HCT116 (cell line): ENCODE measurements at regions not wholly inside any gene's neighbourhood (a gene's known extent, or its start where the extent isn't known, plus 50 kb on each side); places are given as distances from the start of the nearest gene placed in this dataset.

Source experiments
- ATAC-seq: fragments of 200-7000 bp; cut with Tn5 transposase; 2 replicates; pipeline ENCODE4 v1.9.1; 2020; ENCODE audit warnings: mild to moderate bottlenecking, moderate library complexity
- BruUV-seq: library from RNA; stranded (reverse); fragments of 400-500 nt; replicated peaks from 2 replicates; lab custom pipeline; 2021; lab: Mats Ljungman, UMichigan
- CTCF ChIA-PET: fragments of 300-600 bp; sonication (Branson Sonifier 250); formaldehyde crosslinking; loops from one replicate; lab custom pipeline; 2021; ENCODE audit warnings: antibody characterized with exemption; lab: Charles Lee
- POLR2A ChIA-PET: fragments of 300-600, 350-600 bp; sonication (Branson Sonifier 250); formaldehyde crosslinking; loops from one replicate; lab custom pipeline; 2021; ENCODE audit warnings: antibody characterized with exemption; lab: Charles Lee
- RAD21 ChIA-PET, 2 experiments: fragments of 300-600 bp; sonication (Branson Sonifier 250); formaldehyde crosslinking; loops; one replicate each; lab custom pipeline; 2023; ENCODE audit warnings: low total read pairs in 2 of 2; ENCODE audit not compliant: uncharacterized antibody in 2 of 2, unreplicated experiment in 2 of 2, low non-redundant PET in 1 of 2; lab: Charles Lee
- DNase-seq: peaks from one replicate; pipeline ENCODE4 v3.0.0-alpha.2; 2010; ENCODE audit warnings: low read depth, low spot score
- H2AFZ ChIP-seq: fragments of 200-600 bp; shearing (Covaris generic), sonication (generic); 2 replicates; pipeline ENCODE4 v1.6.1; 2017; ENCODE audit warnings: low read depth, mixed run types, mixed read lengths, antibody characterized with exemption, low read length; ENCODE audit not compliant: poor library complexity, severe bottlenecking
- H3K27ac ChIP-seq: 2 replicates; pipeline ENCODE4 v1.5.1; 2012; ENCODE audit warnings: low read depth, low read length
- H3K27me3 ChIP-seq: fragments of 200-600 bp; sonication (generic); 2 replicates; pipeline ENCODE4 v1.6.1; 2016; ENCODE audit warnings: mixed run types, low read length, mixed read lengths; ENCODE audit not compliant: insufficient read depth
- H3K36me3 ChIP-seq, 2 experiments: fragments of 200-500 bp in 1 of 2; fragments of 200-600 bp in 1 of 2; sonication (Bioruptor generic) in 1 of 2; sonication (generic) in 1 of 2; 2 replicates each; pipeline versions ENCODE4 v1.5.1 to v1.6.1; 2014 to 2016; ENCODE audit warnings: low read length in 2 of 2, inconsistent platforms in 1 of 2, mixed read lengths in 1 of 2, mixed run types in 1 of 2; ENCODE audit not compliant: insufficient read depth in 2 of 2, control insufficient read depth in 1 of 2
- H3K4me1 ChIP-seq, 2 experiments: fragments of 200-600 bp in 1 of 2; sonication (generic) in 1 of 2; 2 replicates each; pipeline versions ENCODE4 v1.5.1 to v1.6.1; 2012 to 2017; ENCODE audit warnings: low read length in 2 of 2, inconsistent platforms in 1 of 2, mild to moderate bottlenecking in 1 of 2, mixed read lengths in 1 of 2, mixed run types in 1 of 2, moderate library complexity in 1 of 2; ENCODE audit not compliant: insufficient read depth in 2 of 2, control insufficient read depth in 1 of 2
- H3K4me2 ChIP-seq: fragments of 200-600 bp; sonication (generic); 2 replicates; pipeline ENCODE4 v1.6.1; 2017; ENCODE audit warnings: mixed run types, low read length, mixed read lengths
- H3K4me3 ChIP-seq, 2 experiments: fragments of 200-600 bp in 1 of 2; sonication (generic) in 1 of 2; replicated peaks in 1 of 2; 2 replicates each; pipeline ENCODE4 v1.5.1; 2011 to 2016; ENCODE audit warnings: low read length in 2 of 2, control low read depth in 1 of 2, low read depth in 1 of 2, mild to moderate bottlenecking in 1 of 2, mixed read lengths in 1 of 2, mixed run types in 1 of 2
- H3K79me2 ChIP-seq: fragments of 200-600 bp; sonication (generic); 2 replicates; pipeline ENCODE4 v1.6.1; 2017; ENCODE audit warnings: mild to moderate bottlenecking, mixed run types, low read length, moderate library complexity, mixed read lengths; ENCODE audit not compliant: insufficient read depth
- H3K9ac ChIP-seq: fragments of 200-600 bp; sonication (generic); 2 replicates; pipeline ENCODE4 v1.6.1; 2016; ENCODE audit warnings: low read length, mixed read lengths
- H3K9me2 ChIP-seq: fragments of 200-600 bp; sonication (generic), shearing (Covaris generic); 2 replicates; pipeline ENCODE4 v1.6.1; 2017; ENCODE audit warnings: mixed run types, mild to moderate bottlenecking, moderate library complexity; ENCODE audit not compliant: insufficient read depth
- H3K9me3 ChIP-seq, 2 experiments: fragments of 200-500 bp in 1 of 2; fragments of 200-600 bp in 1 of 2; sonication (Bioruptor generic) in 1 of 2; sonication (generic) in 1 of 2; 2 replicates each; pipeline ENCODE4 v1.6.1; 2014 to 2017; ENCODE audit warnings: low read length in 2 of 2, mixed read lengths in 2 of 2, inconsistent platforms in 1 of 2, low read depth in 1 of 2, mild to moderate bottlenecking in 1 of 2, mixed run types in 1 of 2, moderate library complexity in 1 of 2; ENCODE audit not compliant: control insufficient read depth in 1 of 2, insufficient read depth in 1 of 2
- H4K20me1 ChIP-seq: fragments of 200-600 bp; sonication (generic), shearing (Covaris generic); 2 replicates; pipeline ENCODE4 v1.6.1; 2017; ENCODE audit warnings: mixed run types, mild to moderate bottlenecking, moderate library complexity; ENCODE audit not compliant: insufficient read depth
- CBX3 ChIP-seq: IDR thresholded peaks from 2 replicates; pipeline ENCODE4 v1.6.1; 2012; ENCODE audit warnings: low read depth
- CEBPB ChIP-seq: IDR thresholded peaks from 2 replicates; pipeline ENCODE4 v1.6.1; 2012; ENCODE audit warnings: low read depth
- ELF1 ChIP-seq: IDR thresholded peaks from 2 replicates; pipeline ENCODE4 v1.6.1; 2012; ENCODE audit warnings: low read depth, borderline replicate concordance
- EZH2phosphoT487 ChIP-seq: fragments of 200-600 bp; IDR thresholded peaks from 2 replicates; pipeline ENCODE4 v1.6.1; 2018; ENCODE audit warnings: antibody characterized with exemption, borderline replicate concordance
- JUND ChIP-seq: IDR thresholded peaks from 2 replicates; pipeline ENCODE4 v1.6.1; 2012
- POLR2AphosphoS5 ChIP-seq: IDR thresholded peaks from 2 replicates; pipeline ENCODE4 v1.6.1; 2011; ENCODE audit warnings: mild to moderate bottlenecking, low read depth, low read length, moderate library complexity
- RAD21 ChIP-seq: IDR thresholded peaks from 2 replicates; pipeline ENCODE4 v1.6.1; 2012; ENCODE audit warnings: low read depth, mild to moderate bottlenecking
- SRF ChIP-seq: IDR thresholded peaks from 2 replicates; pipeline ENCODE4 v1.6.1; 2012; ENCODE audit warnings: low read depth
- YY1 ChIP-seq: IDR thresholded peaks from 2 replicates; pipeline ENCODE4 v1.6.1; 2011; ENCODE audit warnings: low read length, low read depth, moderate library complexity, mild to moderate bottlenecking; ENCODE audit not compliant: insufficient replicate concordance; ENCODE audit errors: extremely low read depth
- ZNF274 ChIP-seq: fragments of 200-500 bp; sonication (Bioruptor generic); IDR thresholded peaks from 2 replicates; pipeline ENCODE4 v1.6.1; 2014; ENCODE audit warnings: mild to moderate bottlenecking, low read depth, low read length, inconsistent platforms
- intact Hi-C: fragments of 100-400 bp; cut with micrococcal nuclease; formaldehyde crosslinking; loops from 2 replicates; pipeline ENCODE4 v1.10.0; 2022
- TF ChIP-seq, protein P1 (sequence below): IDR thresholded peaks from 2 replicates; pipeline ENCODE4 v1.6.1; 2012
- TF ChIP-seq, protein P2 (sequence below): IDR thresholded peaks from 2 replicates; pipeline ENCODE4 v1.6.1; 2012
- TF ChIP-seq, protein P3 (sequence below), 3 experiments: fragments of 200-600 bp in 1 of 3; sonication (generic) in 1 of 3; IDR thresholded peaks in 2 of 3; conservative IDR thresholded peaks in 1 of 3; 2 replicates each; pipeline ENCODE4 v1.5.1; 2012 to 2017; ENCODE audit warnings: low read depth in 2 of 3, low read length in 2 of 3, antibody characterized with exemption in 1 of 3, borderline replicate concordance in 1 of 3, control low read depth in 1 of 3, mild to moderate bottlenecking in 1 of 3, mixed read lengths in 1 of 3, mixed run types in 1 of 3, moderate library complexity in 1 of 3; ENCODE audit not compliant: insufficient read depth in 1 of 3

DNA sequence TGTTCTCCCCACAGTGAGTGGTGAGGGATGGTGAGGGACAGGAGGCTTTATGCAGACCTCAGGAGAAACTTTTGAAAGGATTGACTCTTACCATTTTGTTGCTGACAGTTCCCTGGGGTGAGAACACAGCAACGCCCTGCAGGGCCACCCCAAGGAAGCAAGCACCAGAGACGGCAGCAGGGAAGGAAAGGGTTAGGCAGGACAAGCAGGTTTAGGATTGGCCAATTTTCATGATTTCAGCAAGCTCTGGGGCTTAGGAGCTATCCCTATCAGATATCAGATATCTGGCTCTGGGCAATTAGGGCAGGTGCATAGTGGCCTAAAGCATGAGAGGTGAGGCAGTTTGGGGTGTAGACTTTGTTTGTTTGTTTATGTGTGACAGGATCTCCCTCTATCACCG lies 87.0 kb upstream of the LSM14A start:
- Histone ChIP-seq H3K4me1 (no peaks in the 10 kb centered on the region), H3K9me3 (no peaks in the 10 kb centered on the region), H2AFZ (no peak overlapping the region), H3K4me3 (no peak overlapping the region), H4K20me1 (no peaks in the 10 kb centered on the region), H3K27ac (no peak overlapping the region), H3K79me2 (no peaks in the 10 kb centered on the region), H3K9me2 (no peaks in the 10 kb centered on the region), H3K4me2 (no peak overlapping the region), H3K9ac (no peak overlapping the region), H3K27me3 (no peaks in the 10 kb centered on the region), H3K36me3 (no peaks in the 10 kb centered on the region)
- ATAC-seq, result no peak
- TF ChIP-seq JUND (no peak), CBX3 (no peak)
- ChIA-PET POLR2A (no interaction called here), RAD21 (no interaction called here), CTCF (interaction anchor here (1.2 to 1.4 kb wide), 2 partner anchors 11 to 43 kb away, joined by 3 to 4 read pairs; no protein-coding TSS in a partner anchor)
- no TSS peak for BruUV-seq
- intact Hi-C loops, result no loop called here
- no peak for DNase-seq

DNA sequence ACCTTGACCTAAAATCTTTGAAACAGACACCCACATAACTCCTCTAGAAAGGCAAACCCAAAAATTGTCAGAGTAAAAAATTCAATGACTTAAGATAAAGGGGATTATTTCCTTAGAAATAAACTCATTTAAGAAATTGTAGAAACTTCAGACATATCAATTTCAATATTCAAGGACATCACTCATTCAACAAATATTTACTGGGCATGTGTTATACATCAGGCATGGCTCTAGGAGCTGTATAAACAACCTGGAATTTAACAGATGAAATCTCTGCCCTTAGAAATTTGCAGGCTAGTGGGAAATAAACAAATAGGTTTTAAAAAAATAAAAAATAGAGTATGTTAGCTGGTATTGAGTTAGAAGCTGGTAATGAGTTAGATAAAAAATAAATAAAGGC lies 84.0 kb upstream of the LSM14A start:
- DNase-seq (no peak), ATAC-seq (no peak)
- ChIA-PET CTCF (interaction anchor here (2.3 kb wide), 1 partner anchor 8 kb away, joined by 7 read pairs; no protein-coding TSS in a partner anchor), RAD21 (no interaction called here), POLR2A (no interaction called here)
- Histone ChIP-seq H3K79me2 (no peaks in the 10 kb centered on the region), H2AFZ (no peak overlapping the region), H3K4me1 (no peaks in the 10 kb centered on the region), H3K27ac (no peak overlapping the region), H3K27me3 (no peaks in the 10 kb centered on the region), H3K36me3 (no peaks in the 10 kb centered on the region), H3K4me3 (no peak overlapping the region), H3K9ac (no peak overlapping the region), H3K4me2 (no peak overlapping the region), H3K9me2 (no peaks in the 10 kb centered on the region), H3K9me3 (no peaks in the 10 kb centered on the region), H4K20me1 (no peaks in the 10 kb centered on the region)
- intact Hi-C loops, result no loop called here
- no TSS peak for BruUV-seq
- no peak for TF ChIP-seq POLR2AphosphoS5
- no peak for TF ChIP-seq JUND
- TF ChIP-seq SRF, result no peak
- TF ChIP-seq, protein P1, sequence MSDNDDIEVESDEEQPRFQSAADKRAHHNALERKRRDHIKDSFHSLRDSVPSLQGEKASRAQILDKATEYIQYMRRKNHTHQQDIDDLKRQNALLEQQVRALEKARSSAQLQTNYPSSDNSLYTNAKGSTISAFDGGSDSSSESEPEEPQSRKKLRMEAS, result no peak
- no peak for TF ChIP-seq CBX3
- no peak for TF ChIP-seq CEBPB
- TF ChIP-seq YY1, result no peak
- no peak for TF ChIP-seq RAD21
- TF ChIP-seq, protein P2, sequence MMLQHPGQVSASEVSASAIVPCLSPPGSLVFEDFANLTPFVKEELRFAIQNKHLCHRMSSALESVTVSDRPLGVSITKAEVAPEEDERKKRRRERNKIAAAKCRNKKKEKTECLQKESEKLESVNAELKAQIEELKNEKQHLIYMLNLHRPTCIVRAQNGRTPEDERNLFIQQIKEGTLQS, result no peak
- TF ChIP-seq, protein P3, sequence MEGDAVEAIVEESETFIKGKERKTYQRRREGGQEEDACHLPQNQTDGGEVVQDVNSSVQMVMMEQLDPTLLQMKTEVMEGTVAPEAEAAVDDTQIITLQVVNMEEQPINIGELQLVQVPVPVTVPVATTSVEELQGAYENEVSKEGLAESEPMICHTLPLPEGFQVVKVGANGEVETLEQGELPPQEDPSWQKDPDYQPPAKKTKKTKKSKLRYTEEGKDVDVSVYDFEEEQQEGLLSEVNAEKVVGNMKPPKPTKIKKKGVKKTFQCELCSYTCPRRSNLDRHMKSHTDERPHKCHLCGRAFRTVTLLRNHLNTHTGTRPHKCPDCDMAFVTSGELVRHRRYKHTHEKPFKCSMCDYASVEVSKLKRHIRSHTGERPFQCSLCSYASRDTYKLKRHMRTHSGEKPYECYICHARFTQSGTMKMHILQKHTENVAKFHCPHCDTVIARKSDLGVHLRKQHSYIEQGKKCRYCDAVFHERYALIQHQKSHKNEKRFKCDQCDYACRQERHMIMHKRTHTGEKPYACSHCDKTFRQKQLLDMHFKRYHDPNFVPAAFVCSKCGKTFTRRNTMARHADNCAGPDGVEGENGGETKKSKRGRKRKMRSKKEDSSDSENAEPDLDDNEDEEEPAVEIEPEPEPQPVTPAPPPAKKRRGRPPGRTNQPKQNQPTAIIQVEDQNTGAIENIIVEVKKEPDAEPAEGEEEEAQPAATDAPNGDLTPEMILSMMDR (IDR thresholded peaks at IDR 0.05 in 2 of 3, conservative IDR thresholded peaks at IDR 0.05 in 1 of 3; ENCODE audit: borderline replicate concordance in 1 of 3, insufficient read depth in 1 of 3, low read depth in 2 of 3, low read length in 2 of 3), result no peak
- no peak for TF ChIP-seq ZNF274
- TF ChIP-seq ELF1, result no peak
- TF ChIP-seq EZH2phosphoT487, result no peak
